HepG2 (cell line): ENCODE measurements at regions not wholly inside any gene's neighbourhood (a gene's known extent, or its start where the extent isn't known, plus 50 kb on each side); places are given as distances from the start of the nearest gene placed in this dataset.
A peak's percentile ranks its signal among the peaks of the same experiment; 100 is the strongest.

ENCODE experiments used
- ATAC-seq: fragments of 200-7000 bp; cut with Tn5 transposase; 3 replicates; pipeline ENCODE4 v1.9.1; 2020; ENCODE audit warnings: mild to moderate bottlenecking, moderate library complexity
- BruUV-seq: library from RNA; stranded (reverse); fragments of 400-500 nt; replicated peaks from 2 replicates; lab custom pipeline; 2021; lab: Mats Ljungman, UMichigan
- CTCF ChIA-PET: fragments of 300-600 bp; formaldehyde crosslinking; extraction: SDS; loops from one replicate; lab custom pipeline; 2021; ENCODE audit warnings: low total read pairs, inconsistent platforms, low intra/inter-chr PET ratio; lab: Yijun Ruan, JAX
- POLR2A ChIA-PET: fragments of 350-600 bp; sonication (Branson Sonifier 250); formaldehyde crosslinking; loops from one replicate; lab custom pipeline; 2020; ENCODE audit warnings: antibody characterized with exemption, inconsistent platforms; lab: Yijun Ruan, JAX
- DNase-seq: peaks from one replicate; pipeline ENCODE4 v3.0.0-alpha.2; 2015; ENCODE audit warnings: low spot score
- FAIRE-seq: peaks from 3 replicates; lab custom pipeline; 2011; peaks lifted over from hg19 to GRCh38; lab: Jason Lieb, UNC
- H2AFZ ChIP-seq: one replicate; pipeline ENCODE4 v1.6.1; 2011; ENCODE audit warnings: low read length, inconsistent platforms
- H3K27ac ChIP-seq: fragments of 300-600 bp; 3 replicates; pipeline ENCODE4 v1.8.0; 2011; ENCODE audit warnings: mixed run types, mild to moderate bottlenecking, mixed read lengths, low read length, inconsistent platforms; ENCODE audit not compliant: insufficient read depth; ENCODE audit errors: extremely low read length
- H3K27me3 ChIP-seq, 2 experiments: fragments of 200-600 bp in 1 of 2; 2 replicates in 1 of 2; 3 replicates in 1 of 2; pipeline versions ENCODE4 v1.6.0 to v1.8.0; 2011; ENCODE audit warnings: low read length in 2 of 2, mild to moderate bottlenecking in 2 of 2, moderate library complexity in 2 of 2, inconsistent platforms in 1 of 2; ENCODE audit not compliant: insufficient read depth in 2 of 2, control insufficient read depth in 1 of 2
- H3K36me3 ChIP-seq, 2 experiments: fragments of 200-600 bp in 1 of 2; replicated peaks in 1 of 2; 2 replicates in 1 of 2; 3 replicates in 1 of 2; pipeline versions ENCODE4 v1.5.1 to v1.8.0; 2011; ENCODE audit warnings: low read length in 2 of 2, inconsistent platforms in 1 of 2; ENCODE audit not compliant: insufficient read depth in 2 of 2, control insufficient read depth in 1 of 2
- H3K4me1 ChIP-seq: 2 replicates; pipeline ENCODE4 v1.5.1; 2012; ENCODE audit warnings: low read length, inconsistent platforms; ENCODE audit not compliant: insufficient read depth
- H3K4me2 ChIP-seq: 2 replicates; pipeline ENCODE4 v1.6.0; 2011; ENCODE audit warnings: low read depth, low read length, inconsistent platforms
- H3K4me3 ChIP-seq, 3 experiments: fragments of 200-600 bp in 1 of 3; sonication (generic), shearing (Covaris generic) in 1 of 3; replicated peaks in 1 of 3; 2 replicates each; pipeline ENCODE4 v1.5.1; 2011 to 2016; ENCODE audit warnings: low read length in 3 of 3, inconsistent platforms in 2 of 3, low read depth in 2 of 3, mild to moderate bottlenecking in 2 of 3, control low read depth in 1 of 3, mixed read lengths in 1 of 3; ENCODE audit not compliant: insufficient read depth in 1 of 3
- H3K79me2 ChIP-seq: one replicate; pipeline ENCODE4 v1.6.1; 2011; ENCODE audit warnings: low read length, inconsistent platforms; ENCODE audit not compliant: insufficient read depth
- H3K9ac ChIP-seq: 2 replicates; pipeline ENCODE4 v1.6.0; 2011; ENCODE audit warnings: mild to moderate bottlenecking, low read depth, low read length, inconsistent platforms; ENCODE audit not compliant: insufficient read depth
- H3K9me3 ChIP-seq: 2 replicates; pipeline ENCODE4 v1.5.1; 2012; ENCODE audit warnings: mild to moderate bottlenecking, low read length
- H4K20me1 ChIP-seq: 2 replicates; pipeline ENCODE4 v1.6.0; 2011; ENCODE audit warnings: inconsistent platforms, mild to moderate bottlenecking, low read length, moderate library complexity; ENCODE audit not compliant: insufficient read depth
- ERF ChIP-seq: IDR thresholded peaks from 2 replicates; pipeline ENCODE4 v1.6.1; 2018; ENCODE audit warnings: missing biosample characterization, missing genetic modification reagents
- TSC22D2 ChIP-seq: sonication (generic); formaldehyde crosslinking; IDR thresholded peaks from 2 replicates; pipeline ENCODE4 v1.5.1; 2020; ENCODE audit warnings: missing genetic modification reagents, mild to moderate bottlenecking, borderline replicate concordance
- U2AF2 ChIP-seq: fragments of 200-400 bp; formaldehyde crosslinking; IDR thresholded peaks from 2 replicates; pipeline ENCODE4 v1.6.1; 2017; ENCODE audit warnings: low read depth, mild to moderate bottlenecking, low read length
- ZBTB40 ChIP-seq, 2 experiments: fragments of 450-650 bp in 1 of 2; sonication (generic) in 1 of 2; formaldehyde crosslinking in 1 of 2; IDR thresholded peaks; 2 replicates each; pipeline versions ENCODE4 v1.6.1 to v1.8.0; 2016 to 2022; ENCODE audit warnings: antibody characterized with exemption in 1 of 2, mild to moderate bottlenecking in 1 of 2, missing genetic modification reagents in 1 of 2
- ZFY ChIP-seq: sonication (generic); formaldehyde crosslinking; IDR thresholded peaks from 2 replicates; pipeline ENCODE4 v1.4.0; 2020; ENCODE audit warnings: missing genetic modification reagents
- ZMYM3 ChIP-seq: sonication (generic); formaldehyde crosslinking; IDR thresholded peaks from 2 replicates; pipeline ENCODE4 v1.5.1; 2020; ENCODE audit warnings: mild to moderate bottlenecking, missing genetic modification reagents
- ZNF124 ChIP-seq: sonication (generic); formaldehyde crosslinking; IDR thresholded peaks from 2 replicates; pipeline ENCODE4 v1.4.0; 2020; ENCODE audit warnings: missing genetic modification reagents
- ZNF281 ChIP-seq: sonication (generic); formaldehyde crosslinking; IDR thresholded peaks from 2 replicates; pipeline ENCODE4 v1.4.0; 2020; ENCODE audit warnings: missing genetic modification reagents, borderline replicate concordance
- ZNF547 ChIP-seq: sonication (generic); formaldehyde crosslinking; IDR thresholded peaks from 2 replicates; pipeline ENCODE4 v1.5.1; 2020; ENCODE audit warnings: mild to moderate bottlenecking, missing genetic modification reagents
- ZNF7 ChIP-seq: IDR thresholded peaks from 2 replicates; pipeline ENCODE4 v1.6.1; 2016; ENCODE audit warnings: missing biosample characterization, missing genetic modification reagents
- WGBS: methylation state at CpG from one replicate; pipeline ENCODE4 v1.1.6; 2017; ENCODE audit warnings: low lambda C conversion rate; 5-methylcytosine and 5-hydroxymethylcytosine counted together
- in situ Hi-C: cut with HindIII; loops from 2 replicates; pipeline ENCODE4 v1.10.0; 2017; ENCODE audit warnings: low pct_unique_long_range_greater_than_20kb; ENCODE audit not compliant: extremely low pct_ligation_motif_present
- intact Hi-C: fragments of 100-400 bp; cut with micrococcal nuclease; formaldehyde crosslinking; loops from one replicate; pipeline ENCODE4 v1.10.0; 2022; ENCODE audit not compliant: unreplicated experiment

- ATAC-seq (peak; percentile 89), DNase-seq (no peak), FAIRE-seq (no peak)
- H3K27ac ChIP-seq, result no peak overlapping the region
- H3K9ac ChIP-seq, result peak overlapping the region; percentile 46
- no peak overlapping the region for H2AFZ ChIP-seq
- in situ Hi-C loops, result no loop called here
- 10% methylated on average over 39 of the region's 46 CpGs for WGBS
- no peaks in the 10 kb centered on the region for H3K36me3 ChIP-seq
- peak overlapping the region; percentile 54 to 75 (median 68); a peak in 5 of 6 replicates for H3K4me3 ChIP-seq
- no peaks in the 10 kb centered on the region for H3K9me3 ChIP-seq
- H3K4me1 ChIP-seq, result peaks cover 66% of the 10 kb centered on the region
- ChIA-PET CTCF (interaction anchor here (1.2 kb wide), 1 partner anchor 184 kb away, joined by 4 read pairs; no protein-coding TSS in a partner anchor), POLR2A (no interaction called here)
- H3K79me2 ChIP-seq, result no peaks in the 10 kb centered on the region
- H4K20me1 ChIP-seq, result no peaks in the 10 kb centered on the region
- intact Hi-C loops, result loop anchor here (2.0 kb wide), 1 partner anchor 39 kb away; no protein-coding TSS in a partner anchor
- H3K27me3 ChIP-seq, result peaks cover 0 to 2% of the 10 kb centered on the region in 2 experiments; a peak in 1 of 5 replicates
- BruUV-seq, result no TSS peak
- peak overlapping the region; percentile 79 for H3K4me2 ChIP-seq
- TF ChIP-seq ERF (CRISPR knock-in tag) (peak; percentile 88), ZNF124 (CRISPR knock-in tag) (peak; percentile 86; the same call in 1 of the 2 replicates), ZNF281 (CRISPR knock-in tag) (peak; percentile 51; the same call in 1 of the 2 replicates), TSC22D2 (CRISPR knock-in tag) (peak; percentile 92; the same call in 1 of the 2 replicates), ZFY (peak; percentile 74), ZBTB40 (IDR thresholded peaks at IDR 0.05) (no peak), ZBTB40 (CRISPR knock-in tag; IDR thresholded peaks at IDR 0.05) (no peak), U2AF2 (no peak), ZNF7 (CRISPR knock-in tag) (peak; percentile 94), ZMYM3 (peak; percentile 85), ZNF547 (peak; percentile 77; the same call in 1 of the 2 replicates)
These were observed 95.9 kb upstream of the CALM2 start for GRCh38 chr2:47272031-47272864.
